Lung (tissue), 11 donors: ENCODE measurements at regions not wholly inside any gene's neighbourhood (a gene's known extent, or its start where the extent isn't known, plus 50 kb on each side); places are given as distances from the start of the nearest gene placed in this dataset.

Experiments used
- ATAC-seq: fragments of 200-7000 bp; cut with Tn5 transposase; one replicate; pipeline ENCODE4 v1.9.1; 2020; ENCODE audit warnings: moderate number of reproducible peaks; ENCODE audit not compliant: insufficient read depth, low FRiP score
- DNase-seq, 3 donors: peaks; one replicate each; pipeline ENCODE4 v3.0.0-alpha.2; 2013 to 2017
- H3K27ac ChIP-seq, 2 donors: one replicate each; pipeline ENCODE4 v1.5.1; 2013; ENCODE audit warnings: mild to moderate bottlenecking in 2 of 2, moderate library complexity in 2 of 2, control low read depth in 1 of 2, inconsistent platforms in 1 of 2, low read depth in 1 of 2, low read length in 1 of 2
- H3K27me3 ChIP-seq, 3 donors: one replicate each; pipeline ENCODE4 v1.5.1; 2013; ENCODE audit warnings: low read length in 2 of 3; ENCODE audit not compliant: control insufficient read depth in 3 of 3, insufficient read depth in 3 of 3
- H3K36me3 ChIP-seq, 4 donors: one replicate each; pipeline ENCODE4 v1.5.1; 2013; ENCODE audit warnings: low read length in 4 of 4, mild to moderate bottlenecking in 1 of 4, moderate library complexity in 1 of 4; ENCODE audit not compliant: control insufficient read depth in 4 of 4, insufficient read depth in 4 of 4
- H3K4me1 ChIP-seq, 5 donors: one replicate each; pipeline ENCODE4 v1.5.1; 2013; ENCODE audit warnings: low read length in 5 of 5, mild to moderate bottlenecking in 2 of 5, moderate library complexity in 1 of 5; ENCODE audit not compliant: control insufficient read depth in 5 of 5, insufficient read depth in 5 of 5
- H3K4me3 ChIP-seq: one replicate; pipeline ENCODE4 v1.5.1; 2013; ENCODE audit warnings: mild to moderate bottlenecking, control low read depth, moderate library complexity
- H3K9ac ChIP-seq, 2 donors: one replicate each; pipeline ENCODE4 v1.5.1; 2013; ENCODE audit warnings: low read length in 2 of 2, control low read depth in 1 of 2; ENCODE audit not compliant: insufficient read depth in 1 of 2
- H3K9me3 ChIP-seq, 4 donors: one replicate each; pipeline ENCODE4 v1.5.1; 2013; ENCODE audit warnings: low read length in 3 of 4, mild to moderate bottlenecking in 1 of 4, moderate library complexity in 1 of 4; ENCODE audit not compliant: control insufficient read depth in 4 of 4, insufficient read depth in 3 of 4
- CTCF ChIP-seq: IDR thresholded peaks from 2 replicates; pipeline ENCODE4 v1.5.1; 2012; ENCODE audit warnings: mild to moderate bottlenecking; ENCODE audit errors: control extremely low read depth, extremely low read depth
- WGBS, 2 donors: extraction: QIAGEN DNeasy Blood & Tissue Kit; methylation state at CpG; one replicate each; pipeline ENCODE4 v1.1.7; 2013; 5-methylcytosine and 5-hydroxymethylcytosine counted together
- donor health status: control.
- donor health status: control.
- donor health status: Bipolar disorder and iron deficiency.
- donor health status: healthy.
- donor health status: DM: yes; HTN: yes; CAD: no.

DNA sequence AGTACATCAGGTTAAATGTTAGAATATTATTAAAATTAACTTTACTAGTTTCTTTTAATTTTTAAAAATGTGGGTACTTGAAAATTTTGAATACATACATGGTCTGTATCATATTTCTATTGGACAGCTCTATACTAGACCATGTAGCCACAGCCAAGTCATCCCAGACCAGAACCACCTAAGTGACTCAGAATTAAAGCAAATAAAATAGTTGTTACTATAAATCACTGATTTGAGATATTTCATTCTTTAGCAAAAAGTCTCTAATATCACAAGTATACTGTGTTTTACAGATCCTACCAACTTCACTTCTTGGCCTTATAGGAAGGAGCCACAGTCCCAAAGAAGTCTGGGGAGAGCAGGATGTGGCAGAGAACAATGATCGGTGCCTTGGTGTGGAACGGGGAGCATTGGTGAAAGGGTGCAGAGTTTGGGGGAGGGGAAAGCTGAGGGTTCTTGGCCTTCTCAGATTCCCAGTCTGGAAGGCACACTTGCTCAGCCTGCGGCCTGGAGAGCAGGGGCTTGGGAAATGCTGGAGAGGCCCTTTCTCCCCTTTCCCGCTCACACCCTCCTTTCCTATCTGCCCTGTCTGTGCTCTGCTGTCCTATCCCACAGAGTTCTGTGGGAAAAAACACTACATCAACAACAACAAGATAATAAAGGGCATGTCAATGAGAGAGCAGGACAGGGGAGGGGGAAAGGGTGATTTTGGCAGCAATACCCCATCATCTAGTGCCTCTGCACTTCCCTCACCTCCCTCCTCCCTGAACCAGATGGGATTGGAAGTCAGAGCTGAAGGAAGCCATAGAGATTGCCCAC lies 122.1 kb downstream of the NGF start:
- Histone ChIP-seq H3K27me3 (no peaks in the 10 kb centered on the region), H3K9ac (no peak overlapping the region), H3K27ac (no peak overlapping the region), H3K4me1 (peaks cover 0 to 9% (median 0%) of the 10 kb centered on the region in 5 donors), H3K36me3 (no peaks in the 10 kb centered on the region), H3K4me3 (no peak overlapping the region), H3K9me3 (peaks cover 0 to 4% (median 0%) of the 10 kb centered on the region in 4 donors)
- no peak for TF ChIP-seq CTCF
- DNase-seq (no peak), ATAC-seq (no peak)
- 87 to 88% methylated on average over 4 of the region's 4 CpGs for WGBS, 2 donors

GRCh38 chr1:115215110-115215509 lies 122.9 kb downstream of the NGF start:
- no peak for TF ChIP-seq CTCF
- no peaks in the 10 kb centered on the region for H3K36me3 ChIP-seq
- H3K4me1 ChIP-seq = peaks cover 0 to 10% (median 0%) of the 10 kb centered on the region in 5 donors
- H3K9me3 ChIP-seq = peaks cover 0 to 4% (median 0%) of the 10 kb centered on the region in 4 donors
- 88 to 95% methylated on average over 3 of the region's 3 CpGs for WGBS, 2 donors
- ATAC-seq = no peak
- H3K27me3 ChIP-seq = no peaks in the 10 kb centered on the region
- H3K4me3 ChIP-seq = no peak overlapping the region
- no peak overlapping the region for H3K9ac ChIP-seq
- no peak for DNase-seq
- H3K27ac ChIP-seq = no peak overlapping the region

- TF ChIP-seq CTCF = no peak
- no peaks in the 10 kb centered on the region for H3K27me3 ChIP-seq
- H3K9me3 ChIP-seq = peaks cover 0 to 4% (median 0%) of the 10 kb centered on the region in 4 donors
- peaks cover 0 to 10% (median 0%) of the 10 kb centered on the region in 5 donors for H3K4me1 ChIP-seq
- H3K4me3 ChIP-seq = no peak overlapping the region
- no peak overlapping the region for H3K9ac ChIP-seq
- WGBS, 2 donors = 82 to 95% methylated on average over 1 of the region's 1 CpG
- H3K36me3 ChIP-seq = no peaks in the 10 kb centered on the region
- DNase-seq (no peak), ATAC-seq (no peak)
- H3K27ac ChIP-seq = no peak overlapping the region
Observed at GRCh38 chr1:115214098-115214497, 124.0 kb downstream of the NGF start.

GRCh38 chr1:115213130-115213529 lies 123.8 kb upstream of the TSPAN2 start:
- Histone ChIP-seq H3K4me1 (peaks cover 0 to 10% (median 0%) of the 10 kb centered on the region in 5 donors), H3K9me3 (peaks cover 0 to 4% (median 0%) of the 10 kb centered on the region in 4 donors), H3K9ac (no peak overlapping the region), H3K27me3 (no peaks in the 10 kb centered on the region), H3K4me3 (no peak overlapping the region), H3K27ac (no peak overlapping the region), H3K36me3 (no peaks in the 10 kb centered on the region)
- 83 to 86% methylated on average over 3 of the region's 3 CpGs for WGBS, 2 donors
- ATAC-seq (no peak), DNase-seq (no peak)
- no peak for TF ChIP-seq CTCF
